Neural crest cell (in vitro differentiated cells): ENCODE measurements at regions not wholly inside any gene's neighbourhood (a gene's known extent, or its start where the extent isn't known, plus 50 kb on each side); places are given as distances from the start of the nearest gene placed in this dataset.
"Not testable (repeated sequence)": the region's sequence is repeated elsewhere in the genome, so short reads cannot be mapped to it uniquely, and the experiment has no call there.

Experiments used
- DNase-seq: peaks from one replicate; pipeline ENCODE4 v3.0.0; 2021; ENCODE audit warnings: low read depth, mixed read lengths, low spot score
- H3K27ac Mint-ChIP-seq: one replicate; pipeline ENCODE4 v1.8.0; 2021; ENCODE audit warnings: mild to moderate bottlenecking, mixed read lengths; ENCODE audit not compliant: unreplicated experiment
- H3K27me3 Mint-ChIP-seq: 2 replicates; pipeline ENCODE4 v1.8.0; 2021; ENCODE audit warnings: low read depth, mild to moderate bottlenecking, mixed read lengths
- H3K36me3 Mint-ChIP-seq: 2 replicates; pipeline ENCODE4 v1.8.0; 2021; ENCODE audit warnings: low read depth, mild to moderate bottlenecking, mixed read lengths
- H3K4me1 Mint-ChIP-seq: 2 replicates; pipeline ENCODE4 v1.8.0; 2021; ENCODE audit warnings: mixed read lengths
- H3K4me3 Mint-ChIP-seq: one replicate; pipeline ENCODE4 v1.8.0; 2021; ENCODE audit warnings: mild to moderate bottlenecking, mixed read lengths
- H3K9me3 Mint-ChIP-seq: 2 replicates; pipeline ENCODE4 v1.8.0; 2021; ENCODE audit warnings: mixed read lengths
- TF ChIP-seq, protein P1 (sequence below): fragments of 200-600 bp; sonication (generic); conservative IDR thresholded peaks from 2 replicates; pipeline ENCODE4 v1.5.0; 2021; ENCODE audit warnings: antibody characterized with exemption, mild to moderate bottlenecking

GRCh38 chrX:120739300-120739699 lies 109.4 kb upstream of the C1GALT1C1 start:
- Mint-ChIP-seq H3K4me1 (no peaks in the 10 kb centered on the region), H3K4me3 (no peak overlapping the region), H3K27ac (no peak overlapping the region), H3K9me3 (peaks cover 3% of the 10 kb centered on the region), H3K27me3 (no peaks in the 10 kb centered on the region), H3K36me3 (no peaks in the 10 kb centered on the region)
- TF ChIP-seq, protein P1, sequence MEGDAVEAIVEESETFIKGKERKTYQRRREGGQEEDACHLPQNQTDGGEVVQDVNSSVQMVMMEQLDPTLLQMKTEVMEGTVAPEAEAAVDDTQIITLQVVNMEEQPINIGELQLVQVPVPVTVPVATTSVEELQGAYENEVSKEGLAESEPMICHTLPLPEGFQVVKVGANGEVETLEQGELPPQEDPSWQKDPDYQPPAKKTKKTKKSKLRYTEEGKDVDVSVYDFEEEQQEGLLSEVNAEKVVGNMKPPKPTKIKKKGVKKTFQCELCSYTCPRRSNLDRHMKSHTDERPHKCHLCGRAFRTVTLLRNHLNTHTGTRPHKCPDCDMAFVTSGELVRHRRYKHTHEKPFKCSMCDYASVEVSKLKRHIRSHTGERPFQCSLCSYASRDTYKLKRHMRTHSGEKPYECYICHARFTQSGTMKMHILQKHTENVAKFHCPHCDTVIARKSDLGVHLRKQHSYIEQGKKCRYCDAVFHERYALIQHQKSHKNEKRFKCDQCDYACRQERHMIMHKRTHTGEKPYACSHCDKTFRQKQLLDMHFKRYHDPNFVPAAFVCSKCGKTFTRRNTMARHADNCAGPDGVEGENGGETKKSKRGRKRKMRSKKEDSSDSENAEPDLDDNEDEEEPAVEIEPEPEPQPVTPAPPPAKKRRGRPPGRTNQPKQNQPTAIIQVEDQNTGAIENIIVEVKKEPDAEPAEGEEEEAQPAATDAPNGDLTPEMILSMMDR, result no peak
- no peak for DNase-seq

DNA sequence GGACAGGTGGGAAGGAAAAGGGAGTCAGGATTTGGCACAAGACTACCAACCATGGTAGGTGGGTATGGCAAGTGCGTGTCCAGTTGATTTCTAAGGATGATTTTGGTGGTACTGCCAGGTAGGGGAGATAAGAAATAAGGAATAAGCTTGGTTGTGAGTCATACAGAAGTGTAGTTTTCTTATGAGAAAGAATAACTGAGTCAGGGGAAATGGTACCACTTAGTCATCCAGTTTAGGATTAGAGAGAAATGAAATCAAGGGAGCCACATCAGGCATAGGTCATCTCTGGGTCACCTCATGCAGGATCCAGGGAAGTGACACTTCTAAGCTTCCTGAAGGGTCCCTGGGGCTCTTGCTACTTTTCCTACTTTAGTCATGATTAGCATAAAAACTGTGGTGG lies 107.1 kb upstream of the C1GALT1C1 start:
- no peak overlapping the region for H3K27ac Mint-ChIP-seq
- H3K36me3 Mint-ChIP-seq, result no peaks in the 10 kb centered on the region
- no peaks in the 10 kb centered on the region for H3K27me3 Mint-ChIP-seq
- no peaks in the 10 kb centered on the region for H3K4me1 Mint-ChIP-seq
- no peak for DNase-seq
- H3K9me3 Mint-ChIP-seq, result peaks cover 7% of the 10 kb centered on the region
- TF ChIP-seq, protein P1, result no peak
- H3K4me3 Mint-ChIP-seq, result no peak overlapping the region

DNA sequence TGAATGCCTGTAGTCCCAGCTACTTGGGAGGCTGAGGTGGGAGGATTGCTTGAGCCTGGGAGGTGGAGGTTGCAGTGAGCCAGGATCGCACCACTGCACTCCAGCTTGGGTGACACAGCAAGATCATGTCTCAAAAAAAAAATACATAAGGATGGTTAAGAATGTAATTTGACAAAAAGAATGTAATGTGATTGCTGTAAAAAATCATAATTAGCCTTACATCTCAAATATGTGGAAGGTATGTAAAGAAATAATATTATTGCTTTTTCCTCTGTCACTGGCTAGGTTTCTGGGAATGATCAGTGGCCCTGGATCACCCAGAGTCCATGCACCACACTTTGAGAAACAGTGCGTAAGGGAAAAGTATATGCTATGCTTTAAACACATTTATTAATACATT lies 106.1 kb upstream of the C1GALT1C1 start:
- Mint-ChIP-seq H3K27me3 (no peaks in the 10 kb centered on the region), H3K4me1 (no peaks in the 10 kb centered on the region), H3K27ac (no peak overlapping the region), H3K9me3 (peaks cover 7% of the 10 kb centered on the region), H3K4me3 (no peak overlapping the region), H3K36me3 (no peaks in the 10 kb centered on the region)
- no peak for DNase-seq
- TF ChIP-seq, protein P1, result no peak

DNA sequence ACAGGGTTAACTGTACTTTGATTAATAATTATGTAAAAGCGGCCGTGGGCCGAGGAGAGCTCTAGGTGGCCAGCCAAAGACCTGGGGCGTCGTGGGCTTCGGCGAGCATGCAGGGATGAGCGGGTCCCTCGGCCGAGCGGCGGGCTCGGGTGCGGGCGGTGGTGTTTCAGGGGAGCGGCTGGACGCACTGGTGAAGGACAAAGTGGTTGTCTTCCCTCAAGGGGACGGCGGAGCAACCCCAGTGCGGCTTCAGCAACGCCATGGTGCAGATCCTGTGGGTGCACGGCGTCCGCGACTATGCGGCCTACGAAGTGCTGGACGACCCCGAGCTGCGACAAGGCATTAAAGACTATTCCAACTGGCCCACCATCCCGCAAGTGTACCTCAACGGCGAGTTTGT lies 103.0 kb upstream of the C1GALT1C1 start:
- H3K27me3 Mint-ChIP-seq, result no peaks in the 10 kb centered on the region
- TF ChIP-seq, protein P1, result no peak
- peaks cover 7% of the 10 kb centered on the region for H3K9me3 Mint-ChIP-seq
- no peaks in the 10 kb centered on the region for H3K36me3 Mint-ChIP-seq
- H3K4me1 Mint-ChIP-seq, result no peaks in the 10 kb centered on the region
- no peak overlapping the region for H3K4me3 Mint-ChIP-seq
- no peak overlapping the region for H3K27ac Mint-ChIP-seq
- DNase-seq, result no peak

DNA sequence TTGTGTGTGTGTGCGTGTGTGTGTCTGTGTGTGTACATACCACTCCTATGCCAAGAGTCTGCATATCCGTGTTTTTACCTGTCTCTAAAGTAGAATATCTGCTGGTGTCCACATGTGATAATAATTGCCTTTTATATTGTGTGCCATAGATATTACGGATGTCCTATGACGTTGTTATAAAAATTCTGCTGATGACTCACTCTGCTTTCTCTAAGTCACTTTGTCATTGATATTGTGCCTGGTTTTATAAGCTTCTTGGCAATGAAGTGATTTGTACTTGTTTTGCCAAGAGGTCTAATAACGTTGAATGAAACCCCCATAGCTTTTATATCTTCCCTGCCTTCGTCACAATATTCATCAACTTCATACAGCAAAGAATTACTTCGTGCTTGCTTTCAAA lies 102.6 kb upstream of the C1GALT1C1 start:
- Mint-ChIP-seq H3K4me1 (no peaks in the 10 kb centered on the region), H3K36me3 (no peaks in the 10 kb centered on the region), H3K4me3 (no peak overlapping the region), H3K9me3 (peaks cover 7% of the 10 kb centered on the region), H3K27me3 (no peaks in the 10 kb centered on the region), H3K27ac (no peak overlapping the region)
- no peak for DNase-seq
- TF ChIP-seq, protein P1, result no peak

- Mint-ChIP-seq H3K27me3 (no peaks in the 10 kb centered on the region), H3K4me1 (no peaks in the 10 kb centered on the region), H3K4me3 (no peak overlapping the region), H3K9me3 (peaks cover 6% of the 10 kb centered on the region), H3K27ac (no peak overlapping the region), H3K36me3 (no peaks in the 10 kb centered on the region)
- TF ChIP-seq, protein P1, result no peak
- no peak for DNase-seq
These were observed 101.5 kb upstream of the C1GALT1C1 start for GRCh38 chrX:120731386-120731785.

DNA sequence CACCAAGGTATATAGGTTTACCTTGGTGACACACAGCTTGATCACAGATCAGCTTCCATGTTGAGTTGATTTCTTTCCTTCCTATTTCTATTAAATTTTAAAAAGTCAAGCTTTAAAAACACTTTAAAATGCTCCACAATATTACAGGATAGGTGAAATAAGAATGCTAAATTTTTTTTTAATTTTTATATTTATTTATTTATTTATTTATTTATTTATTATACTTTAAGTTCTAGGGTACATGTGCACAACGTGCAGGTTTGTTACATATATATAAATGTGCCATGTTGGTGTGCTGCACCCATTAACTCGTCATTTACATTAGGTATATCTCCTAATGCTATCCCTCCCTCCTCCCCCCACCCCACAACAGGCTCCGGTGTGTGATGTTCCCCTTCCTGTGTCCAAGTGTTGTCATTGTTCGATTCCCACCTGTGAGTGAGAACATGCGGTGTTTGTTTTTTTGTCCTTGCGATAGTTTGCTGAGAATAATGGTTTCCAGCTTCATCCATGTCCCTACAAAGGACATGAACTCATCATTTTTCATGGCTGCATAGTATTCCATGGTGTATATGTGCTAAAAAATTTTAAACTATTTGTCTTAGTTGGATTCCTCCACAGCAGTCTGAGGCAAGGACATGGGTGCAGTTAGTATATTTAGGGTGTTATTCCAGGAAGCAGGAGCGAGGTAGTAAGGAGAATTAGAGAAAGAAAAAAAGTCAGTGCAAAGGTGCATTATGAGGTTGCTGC lies 99.8 kb upstream of the C1GALT1C1 start:
- not testable (repeated sequence) for H3K27ac Mint-ChIP-seq, H3K27me3 Mint-ChIP-seq, H3K4me3 Mint-ChIP-seq, H3K36me3 Mint-ChIP-seq, H3K4me1 Mint-ChIP-seq, DNase-seq
- H3K9me3 Mint-ChIP-seq, result peaks cover 10% of the 10 kb centered on the region
